GM06990 (cell line): ENCODE measurements at regions not wholly inside any gene's neighbourhood (a gene's known extent, or its start where the extent isn't known, plus 50 kb on each side); places are given as distances from the start of the nearest gene placed in this dataset.

ENCODE experiments used
- DNase-seq: peaks from one replicate; pipeline ENCODE4 v3.0.0-alpha.2; 2011; ENCODE audit not compliant: insufficient read length; ENCODE audit errors: extremely low read depth
- H3K27me3 ChIP-seq: replicated peaks from 2 replicates; pipeline ENCODE4 v1.6.0; 2011; ENCODE audit warnings: low read length; ENCODE audit not compliant: control insufficient read depth, insufficient read depth
- H3K36me3 ChIP-seq: 2 replicates; pipeline ENCODE4 v1.5.1; 2011; ENCODE audit warnings: low read length; ENCODE audit not compliant: control insufficient read depth, insufficient read depth
- H3K4me3 ChIP-seq: replicated peaks from 2 replicates; pipeline ENCODE4 v1.5.1; 2011; ENCODE audit warnings: low read depth, mild to moderate bottlenecking, control low read depth, low read length
- TF ChIP-seq, protein P1 (sequence below): IDR thresholded peaks from 2 replicates; pipeline ENCODE4 v1.5.1; 2011; ENCODE audit warnings: low read length, control low read depth, mild to moderate bottlenecking, inconsistent platforms; ENCODE audit not compliant: insufficient read depth, poor library complexity, severe bottlenecking

DNA sequence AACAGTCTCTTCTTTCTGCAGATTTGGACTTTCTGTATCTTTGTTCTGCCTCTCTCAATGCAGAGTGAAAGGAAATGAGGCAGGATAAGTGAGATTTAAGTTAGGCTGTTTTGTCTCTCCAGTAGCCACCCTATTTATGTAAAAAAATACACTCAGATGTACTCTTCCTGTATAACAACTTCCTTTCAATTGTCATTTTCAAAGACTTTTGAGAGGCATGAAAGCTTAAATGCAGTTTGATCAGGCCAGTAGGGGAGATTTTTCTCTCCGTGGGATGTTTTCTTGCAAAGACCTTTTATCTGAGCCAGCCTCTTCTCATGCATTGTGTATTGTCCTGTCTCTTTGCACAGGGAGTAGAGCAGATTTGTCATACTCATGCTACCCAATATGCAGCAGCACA, 166.8 kb downstream of the SLITRK5 start:
- Histone ChIP-seq H3K27me3 (no peaks in the 10 kb centered on the region), H3K36me3 (no peaks in the 10 kb centered on the region), H3K4me3 (no peak overlapping the region)
- TF ChIP-seq, protein P1, sequence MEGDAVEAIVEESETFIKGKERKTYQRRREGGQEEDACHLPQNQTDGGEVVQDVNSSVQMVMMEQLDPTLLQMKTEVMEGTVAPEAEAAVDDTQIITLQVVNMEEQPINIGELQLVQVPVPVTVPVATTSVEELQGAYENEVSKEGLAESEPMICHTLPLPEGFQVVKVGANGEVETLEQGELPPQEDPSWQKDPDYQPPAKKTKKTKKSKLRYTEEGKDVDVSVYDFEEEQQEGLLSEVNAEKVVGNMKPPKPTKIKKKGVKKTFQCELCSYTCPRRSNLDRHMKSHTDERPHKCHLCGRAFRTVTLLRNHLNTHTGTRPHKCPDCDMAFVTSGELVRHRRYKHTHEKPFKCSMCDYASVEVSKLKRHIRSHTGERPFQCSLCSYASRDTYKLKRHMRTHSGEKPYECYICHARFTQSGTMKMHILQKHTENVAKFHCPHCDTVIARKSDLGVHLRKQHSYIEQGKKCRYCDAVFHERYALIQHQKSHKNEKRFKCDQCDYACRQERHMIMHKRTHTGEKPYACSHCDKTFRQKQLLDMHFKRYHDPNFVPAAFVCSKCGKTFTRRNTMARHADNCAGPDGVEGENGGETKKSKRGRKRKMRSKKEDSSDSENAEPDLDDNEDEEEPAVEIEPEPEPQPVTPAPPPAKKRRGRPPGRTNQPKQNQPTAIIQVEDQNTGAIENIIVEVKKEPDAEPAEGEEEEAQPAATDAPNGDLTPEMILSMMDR: no peak
- DNase-seq: no peak

DNA sequence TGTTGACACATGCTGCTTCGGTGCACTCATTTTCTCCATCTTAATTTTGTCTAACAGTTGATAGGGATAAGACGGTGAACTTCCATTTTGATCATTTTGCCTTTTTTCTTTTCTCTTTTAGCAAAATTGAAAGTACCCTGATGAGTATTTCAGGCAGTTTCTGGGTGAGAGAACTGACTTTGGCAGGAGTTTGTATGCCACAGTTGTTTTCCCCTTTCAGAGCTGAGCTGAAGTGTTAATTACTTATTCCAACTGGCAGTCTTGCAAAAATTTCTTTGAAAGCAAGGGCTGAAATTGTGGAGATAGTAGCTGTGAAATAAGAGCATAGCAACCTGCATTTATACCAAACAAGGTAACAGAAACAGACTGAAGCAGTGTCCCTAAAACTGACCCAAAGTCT, 180.2 kb downstream of the SLITRK5 start:
- Histone ChIP-seq H3K27me3 (no peaks in the 10 kb centered on the region), H3K36me3 (no peaks in the 10 kb centered on the region), H3K4me3 (no peak overlapping the region)
- no peak for DNase-seq
- TF ChIP-seq, protein P1: no peak

GRCh38 chr13:87855553-87855952, 184.4 kb downstream of the SLITRK5 start:
- TF ChIP-seq, protein P1: no peak
- no peaks in the 10 kb centered on the region for H3K27me3 ChIP-seq
- H3K36me3 ChIP-seq: no peaks in the 10 kb centered on the region
- no peak overlapping the region for H3K4me3 ChIP-seq
- DNase-seq: no peak

- H3K4me3 ChIP-seq: no peak overlapping the region
- no peak for DNase-seq
- no peaks in the 10 kb centered on the region for H3K27me3 ChIP-seq
- no peaks in the 10 kb centered on the region for H3K36me3 ChIP-seq
- TF ChIP-seq, protein P1: no peak
These were observed 188.1 kb downstream of the SLITRK5 start for GRCh38 chr13:87859261-87859660.

- TF ChIP-seq, protein P1: no peak
- H3K4me3 ChIP-seq: no peak overlapping the region
- no peaks in the 10 kb centered on the region for H3K36me3 ChIP-seq
- DNase-seq: no peak
- H3K27me3 ChIP-seq: no peaks in the 10 kb centered on the region
These were observed 196.3 kb downstream of the SLITRK5 start for GRCh38 chr13:87867426-87867825.

- no peaks in the 10 kb centered on the region for H3K27me3 ChIP-seq
These were observed 197.6 kb downstream of the SLITRK5 start for GRCh38 chr13:87868731-87869130.

More at GRCh38 chr13:87868731-87869130, 197.6 kb downstream of the SLITRK5 start:
- TF ChIP-seq, protein P1: no peak
- no peaks in the 10 kb centered on the region for H3K36me3 ChIP-seq
- no peak overlapping the region for H3K4me3 ChIP-seq
- no peak for DNase-seq
